ENCODE measurements at regions not wholly inside any gene's neighbourhood (a gene's known extent, or its start where the extent isn't known, plus 50 kb on each side); places are given as distances from the start of the nearest gene placed in this dataset.
A peak's percentile ranks its signal among the peaks of the same experiment; 100 is the strongest.
"Not testable (repeated sequence)": the region's sequence is repeated elsewhere in the genome, so short reads cannot be mapped to it uniquely, and the experiment has no call there.

GRCh38 chr11:109680127-109680526 is 258.1 kb downstream of the C11orf87 start:
- DNase-seq (ENCODE audit: low spot score) = peak; percentile 41

- not testable (repeated sequence) for DNase-seq (ENCODE audit: low spot score)
Measured at GRCh38 chr11:109682788-109683187, 260.8 kb downstream of the C11orf87 start.

GRCh38 chr11:109695696-109696095 is 273.7 kb downstream of the C11orf87 start:
- no peak for DNase-seq (ENCODE audit: low spot score)

- peak; percentile 30 for DNase-seq (ENCODE audit: low spot score)
Measured at GRCh38 chr11:109696191-109696897, 274.4 kb downstream of the C11orf87 start.

GRCh38 chr11:109697140-109697843 is 275.3 kb downstream of the C11orf87 start:
- DNase-seq (ENCODE audit: low spot score) = peak; percentile 42

GRCh38 chr11:109698237-109698636 is 276.2 kb downstream of the C11orf87 start:
- no peak for DNase-seq (ENCODE audit: low spot score)

- DNase-seq (ENCODE audit: low spot score) = no peak
Measured at GRCh38 chr11:109704432-109704831, 282.4 kb downstream of the C11orf87 start.

- DNase-seq (ENCODE audit: low spot score) = no peak
Measured at GRCh38 chr11:109706945-109707344, 285.0 kb downstream of the C11orf87 start.

- no peak for DNase-seq (ENCODE audit: low spot score)
Measured at GRCh38 chr11:109707411-109707810, 285.4 kb downstream of the C11orf87 start.

GRCh38 chr11:109708184-109708583 is 286.2 kb downstream of the C11orf87 start:
- DNase-seq (ENCODE audit: low spot score) = no peak

- DNase-seq (ENCODE audit: low spot score) = not testable (repeated sequence)
Measured at GRCh38 chr11:109714444-109714843, 292.5 kb downstream of the C11orf87 start.

GRCh38 chr11:109715424-109715823 is 293.4 kb downstream of the C11orf87 start:
- not testable (repeated sequence) for DNase-seq (ENCODE audit: low spot score)

- no peak for DNase-seq (ENCODE audit: low spot score)
Measured at GRCh38 chr11:109726061-109726460, 304.1 kb downstream of the C11orf87 start.

- no peak for DNase-seq (ENCODE audit: low spot score)
Measured at GRCh38 chr11:109728056-109728455, 306.1 kb downstream of the C11orf87 start.

GRCh38 chr11:109729761-109730160 is 307.8 kb downstream of the C11orf87 start:
- DNase-seq (ENCODE audit: low spot score) = no peak

- DNase-seq (ENCODE audit: low spot score) = no peak
Measured at GRCh38 chr11:109730669-109731068, 308.7 kb downstream of the C11orf87 start.

- no peak for DNase-seq (ENCODE audit: low spot score)
Measured at GRCh38 chr11:109731451-109731850, 309.5 kb downstream of the C11orf87 start.

GRCh38 chr11:109733245-109733644 is 311.3 kb downstream of the C11orf87 start:
- DNase-seq (ENCODE audit: low spot score) = peak; percentile 45

GRCh38 chr11:109734566-109734965 is 312.6 kb downstream of the C11orf87 start:
- DNase-seq (ENCODE audit: low spot score) = peak; percentile 31

GRCh38 chr11:109735128-109735527 is 313.1 kb downstream of the C11orf87 start:
- no peak for DNase-seq (ENCODE audit: low spot score)

- DNase-seq (ENCODE audit: low spot score) = peak; percentile 33
Measured at GRCh38 chr11:109739379-109739778, 317.4 kb downstream of the C11orf87 start.

- no peak for DNase-seq (ENCODE audit: low spot score)
Measured at GRCh38 chr11:109745996-109746625, 324.1 kb downstream of the C11orf87 start.

- DNase-seq (ENCODE audit: low spot score) = no peak
Measured at GRCh38 chr11:109747839-109748238, 325.8 kb downstream of the C11orf87 start.
